ENCODE measurements at regions not wholly inside any gene's neighbourhood (a gene's known extent, or its start where the extent isn't known, plus 50 kb on each side); places are given as distances from the start of the nearest gene placed in this dataset.
"Not testable (repeated sequence)": the region's sequence is repeated elsewhere in the genome, so short reads cannot be mapped to it uniquely, and the experiment has no call there.

GRCh38 chr3:20990896-20991295 is 760.1 kb downstream of the ZNF385D start:
- Histone ChIP-seq H3K4me2 (ENCODE audit: insufficient read depth, insufficient read length, low read length) (no peak overlapping the region), H3T11ph (ENCODE audit: low read length) (no peak overlapping the region), H2BK20ac (ENCODE audit: low read depth, low read length, poor library complexity, severe bottlenecking) (no peak overlapping the region), H2BK12ac (ENCODE audit: insufficient read length, low read depth, low read length) (no peak overlapping the region), H3K79me1 (ENCODE audit: insufficient read depth, low read depth, low read length, poor library complexity, severe bottlenecking) (no peaks in the 10 kb centered on the region), H2AK5ac (ENCODE audit: insufficient read length, low read length) (no peak overlapping the region), H3K23ac (ENCODE audit: insufficient read length, low read depth, low read length) (no peak overlapping the region), H2BK15ac (ENCODE audit: low read depth, low read length) (no peak overlapping the region), H4K91ac (ENCODE audit: insufficient read length, low read depth, low read length) (no peak overlapping the region), H3K79me2 (ENCODE audit: insufficient read depth, low read length) (no peaks in the 10 kb centered on the region), H2BK120ac (ENCODE audit: low read depth, low read length, poor library complexity, severe bottlenecking) (no peak overlapping the region), H4K20me1 (ENCODE audit: control insufficient read depth, insufficient read depth, insufficient read length) (no peaks in the 10 kb centered on the region), H3K4me1 (ENCODE audit: insufficient read depth, low read length) (peaks cover 2% of the 10 kb centered on the region; the same call in 1 of the 2 replicates), H4K5ac (ENCODE audit: insufficient read length, low read depth, low read length) (no peak overlapping the region), H3K4ac (ENCODE audit: low read depth, low read length) (no peak overlapping the region), H3K18ac (ENCODE audit: insufficient read length, low read depth, low read length) (no peak overlapping the region), H2AFZ (ENCODE audit: low read length) (no peak overlapping the region), H3K56ac (ENCODE audit: insufficient read length, low read depth, low read length) (no peak overlapping the region), H2BK5ac (ENCODE audit: insufficient read length, low read length) (no peak overlapping the region), H4K8ac (replicated peaks; ENCODE audit: insufficient read length, low read depth, low read length) (no peak overlapping the region), H3K9ac (ENCODE audit: extremely low read depth, insufficient read length, low read length) (no peak overlapping the region), H3K14ac (ENCODE audit: insufficient read depth, low read length) (no peak overlapping the region), H3K23me2 (ENCODE audit: insufficient read length, low read depth, low read length, poor library complexity, severe bottlenecking) (no peaks in the 10 kb centered on the region), H3K27ac (ENCODE audit: insufficient read length, low read depth, low read length) (no peak overlapping the region), H3K9me3 (ENCODE audit: control insufficient read depth, low read depth, low read length) (no peaks in the 10 kb centered on the region), H3K27me3 (ENCODE audit: insufficient read depth, low read length) (no peaks in the 10 kb centered on the region)
- Mint-ChIP-seq H3K27ac (peak overlapping the region in 1 of 3 experiments; percentile 78; a peak in 3 of 7 replicates), H3K4me1 (peaks cover 27 to 28% of the 10 kb centered on the region in 2 experiments), H3K9me3 (peaks cover 0 to 2% of the 10 kb centered on the region in 2 experiments; a peak in 1 of 5 replicates), H3K4me3 (no peak overlapping the region), H3K36me3 (ENCODE audit: insufficient read depth in 1 of 3, low read depth in 3 of 3) (no peaks in the 10 kb centered on the region), H3K27me3 (ENCODE audit: low read depth) (no peaks in the 10 kb centered on the region)
- no CpG with 5 or more reads among the region's 1 CpG for WGBS (ENCODE audit: extremely low coverage, insufficient read length, low lambda C conversion rate)
- TF ChIP-seq CTCF (conservative IDR thresholded peaks at IDR 0.05): no peak
- no peak for DNase-seq

GRCh38 chr3:20989653-20990052 is 761.4 kb downstream of the ZNF385D start:
- H3K27me3 Mint-ChIP-seq (ENCODE audit: low read depth); H3K36me3 Mint-ChIP-seq (ENCODE audit: insufficient read depth in 1 of 3, low read depth in 3 of 3); H3K18ac ChIP-seq (ENCODE audit: insufficient read length, low read depth, low read length); H2BK12ac ChIP-seq (ENCODE audit: insufficient read length, low read depth, low read length); H2BK120ac ChIP-seq (ENCODE audit: low read depth, low read length, poor library complexity, severe bottlenecking); H2BK5ac ChIP-seq (ENCODE audit: insufficient read length, low read length); H3K27ac ChIP-seq (ENCODE audit: insufficient read length, low read depth, low read length); H2AK5ac ChIP-seq (ENCODE audit: insufficient read length, low read length); H3K4me3 Mint-ChIP-seq; H2BK20ac ChIP-seq (ENCODE audit: low read depth, low read length, poor library complexity, severe bottlenecking); H2BK15ac ChIP-seq (ENCODE audit: low read depth, low read length); H3K56ac ChIP-seq (ENCODE audit: insufficient read length, low read depth, low read length); H3K14ac ChIP-seq (ENCODE audit: insufficient read depth, low read length); H3K9me3 Mint-ChIP-seq; H3K4ac ChIP-seq (ENCODE audit: low read depth, low read length); H3T11ph ChIP-seq (ENCODE audit: low read length); H4K8ac ChIP-seq (replicated peaks; ENCODE audit: insufficient read length, low read depth, low read length); H3K23me2 ChIP-seq (ENCODE audit: insufficient read length, low read depth, low read length, poor library complexity, severe bottlenecking); H4K5ac ChIP-seq (ENCODE audit: insufficient read length, low read depth, low read length); H3K4me2 ChIP-seq (ENCODE audit: insufficient read depth, insufficient read length, low read length); H3K27me3 ChIP-seq (ENCODE audit: insufficient read depth, low read length); H3K9ac ChIP-seq (ENCODE audit: extremely low read depth, insufficient read length, low read length); H3K23ac ChIP-seq (ENCODE audit: insufficient read length, low read depth, low read length); H3K79me1 ChIP-seq (ENCODE audit: insufficient read depth, low read depth, low read length, poor library complexity, severe bottlenecking); H3K27ac Mint-ChIP-seq; H4K91ac ChIP-seq (ENCODE audit: insufficient read length, low read depth, low read length); H4K20me1 ChIP-seq (ENCODE audit: control insufficient read depth, insufficient read depth, insufficient read length); H3K79me2 ChIP-seq (ENCODE audit: insufficient read depth, low read length); DNase-seq; H3K4me1 ChIP-seq (ENCODE audit: insufficient read depth, low read length); H2AFZ ChIP-seq (ENCODE audit: low read length); H3K9me3 ChIP-seq (ENCODE audit: control insufficient read depth, low read depth, low read length): not testable (repeated sequence)
- H3K4me1 Mint-ChIP-seq: peaks cover 27 to 28% of the 10 kb centered on the region in 2 experiments

Measured in H9 (cell line).